ENCODE measurements at regions not wholly inside any gene's neighbourhood (a gene's known extent, or its start where the extent isn't known, plus 50 kb on each side); places are given as distances from the start of the nearest gene placed in this dataset.

- DNase-seq: no peak
These were observed 323.6 kb upstream of the TNP1 start for GRCh38 chr2:217183471-217183870.

- no peak for DNase-seq
These were observed 323.1 kb upstream of the TNP1 start for GRCh38 chr2:217182926-217183325.

- no peak for DNase-seq
These were observed 321.6 kb upstream of the TNP1 start for GRCh38 chr2:217181512-217181911.

GRCh38 chr2:217179854-217180253 lies 320.0 kb upstream of the TNP1 start:
- DNase-seq: no peak

- DNase-seq: no peak
These were observed 318.5 kb upstream of the TNP1 start for GRCh38 chr2:217178341-217178740.

GRCh38 chr2:217177720-217178119 lies 317.9 kb upstream of the TNP1 start:
- DNase-seq: no peak

GRCh38 chr2:217171874-217172273 lies 312.0 kb upstream of the TNP1 start:
- DNase-seq: no peak

- DNase-seq: no peak
These were observed 308.6 kb upstream of the TNP1 start for GRCh38 chr2:217168496-217168895.

- DNase-seq: no peak
These were observed 307.7 kb upstream of the TNP1 start for GRCh38 chr2:217167531-217167930.

GRCh38 chr2:217166241-217166850 lies 306.5 kb upstream of the TNP1 start:
- DNase-seq: no peak

GRCh38 chr2:217165547-217165946 lies 305.7 kb upstream of the TNP1 start:
- DNase-seq: no peak

GRCh38 chr2:217163987-217164386 lies 304.1 kb upstream of the TNP1 start:
- no peak for DNase-seq

- DNase-seq: peak; percentile 17
These were observed 302.7 kb upstream of the TNP1 start for GRCh38 chr2:217162533-217162932.

GRCh38 chr2:217160978-217161973 lies 301.4 kb upstream of the TNP1 start:
- no peak for DNase-seq

GRCh38 chr2:217160103-217160743 lies 300.4 kb upstream of the TNP1 start:
- DNase-seq: no peak

GRCh38 chr2:217158928-217159327 lies 299.1 kb upstream of the TNP1 start:
- DNase-seq: no peak

GRCh38 chr2:217157581-217157980 lies 297.7 kb upstream of the TNP1 start:
- no peak for DNase-seq

- no peak for DNase-seq
These were observed 296.9 kb upstream of the TNP1 start for GRCh38 chr2:217156801-217157200.

GRCh38 chr2:217154923-217155322 lies 295.1 kb upstream of the TNP1 start:
- no peak for DNase-seq

GRCh38 chr2:217153510-217153909 lies 293.6 kb upstream of the TNP1 start:
- no peak for DNase-seq

GRCh38 chr2:217152831-217153230 lies 293.0 kb upstream of the TNP1 start:
- no peak for DNase-seq

GRCh38 chr2:217151509-217152206 lies 291.8 kb upstream of the TNP1 start:
- DNase-seq: no peak

- DNase-seq: no peak
These were observed 290.4 kb upstream of the TNP1 start for GRCh38 chr2:217150236-217150635.
